ACC112 (cell line): ENCODE measurements at regions not wholly inside any gene's neighbourhood (a gene's known extent, or its start where the extent isn't known, plus 50 kb on each side); places are given as distances from the start of the nearest gene placed in this dataset.

Experiments used
- H2AFZ ChIP-seq: fragments of 200-600 bp; sonication (generic); one replicate; pipeline ENCODE4 v1.6.0; 2017; ENCODE audit warnings: antibody characterized with exemption, low read length; ENCODE audit not compliant: unreplicated experiment
- H3K27ac ChIP-seq: fragments of 200-600 bp; sonication (generic); 2 replicates; pipeline ENCODE4 v1.5.1; 2014; ENCODE audit warnings: low read depth, mild to moderate bottlenecking, antibody characterized with exemption, low read length, moderate library complexity
- H3K27me3 ChIP-seq: fragments of 200-600 bp; sonication (generic); 2 replicates; pipeline ENCODE4 v1.6.1; 2014; ENCODE audit warnings: mild to moderate bottlenecking, antibody characterized with exemption, low read length, moderate library complexity, mixed read lengths; ENCODE audit not compliant: insufficient read depth
- H3K36me3 ChIP-seq: fragments of 200-600 bp; sonication (generic); 2 replicates; pipeline ENCODE4 v1.6.1; 2016; ENCODE audit warnings: mild to moderate bottlenecking, antibody characterized with exemption, low read length, moderate library complexity, mixed read lengths; ENCODE audit not compliant: insufficient read depth
- H3K4me1 ChIP-seq: fragments of 200-600 bp; sonication (generic); one replicate; pipeline ENCODE4 v1.6.1; 2016; ENCODE audit warnings: low read length, mixed read lengths; ENCODE audit not compliant: insufficient read depth, unreplicated experiment, control insufficient read depth
- H3K4me3 ChIP-seq: fragments of 200-600 bp; sonication (generic); 2 replicates; pipeline ENCODE4 v1.5.1; 2014; ENCODE audit warnings: mild to moderate bottlenecking, low read depth, low read length
- H3K79me2 ChIP-seq: fragments of 200-600 bp; sonication (generic); one replicate; pipeline ENCODE4 v1.6.0; 2016; ENCODE audit warnings: low read length; ENCODE audit not compliant: control insufficient read depth, unreplicated experiment, insufficient read depth

- Histone ChIP-seq H3K36me3 (no peaks in the 10 kb centered on the region), H3K27ac (no peak overlapping the region), H3K4me1 (no peaks in the 10 kb centered on the region), H3K4me3 (no peak overlapping the region), H3K27me3 (no peaks in the 10 kb centered on the region), H3K79me2 (no peaks in the 10 kb centered on the region), H2AFZ (no peak overlapping the region)
Observed at GRCh38 chr1:239322369-239322768, 64.0 kb upstream of the CHRM3 start.

GRCh38 chr1:239321877-239322276 lies 64.5 kb upstream of the CHRM3 start:
- H3K36me3 ChIP-seq: no peaks in the 10 kb centered on the region
- no peaks in the 10 kb centered on the region for H3K4me1 ChIP-seq
- H2AFZ ChIP-seq: no peak overlapping the region
- H3K79me2 ChIP-seq: no peaks in the 10 kb centered on the region
- H3K27me3 ChIP-seq: no peaks in the 10 kb centered on the region
- no peak overlapping the region for H3K27ac ChIP-seq
- H3K4me3 ChIP-seq: no peak overlapping the region

- no peaks in the 10 kb centered on the region for H3K27me3 ChIP-seq
- no peak overlapping the region for H2AFZ ChIP-seq
- no peaks in the 10 kb centered on the region for H3K79me2 ChIP-seq
- H3K4me1 ChIP-seq: no peaks in the 10 kb centered on the region
- no peak overlapping the region for H3K4me3 ChIP-seq
- no peak overlapping the region for H3K27ac ChIP-seq
- no peaks in the 10 kb centered on the region for H3K36me3 ChIP-seq
Observed at GRCh38 chr1:239317948-239318347, 68.4 kb upstream of the CHRM3 start.

GRCh38 chr1:239315631-239316217 lies 70.6 kb upstream of the CHRM3 start:
- H3K79me2 ChIP-seq: no peaks in the 10 kb centered on the region
- H2AFZ ChIP-seq: no peak overlapping the region
- no peak overlapping the region for H3K27ac ChIP-seq
- H3K36me3 ChIP-seq: no peaks in the 10 kb centered on the region
- H3K4me3 ChIP-seq: no peak overlapping the region
- no peaks in the 10 kb centered on the region for H3K27me3 ChIP-seq
- no peaks in the 10 kb centered on the region for H3K4me1 ChIP-seq

GRCh38 chr1:239311331-239311730 lies 75.0 kb upstream of the CHRM3 start:
- Histone ChIP-seq H3K27ac (no peak overlapping the region), H3K36me3 (no peaks in the 10 kb centered on the region), H3K27me3 (no peaks in the 10 kb centered on the region), H2AFZ (no peak overlapping the region), H3K4me1 (no peaks in the 10 kb centered on the region), H3K4me3 (no peak overlapping the region), H3K79me2 (no peaks in the 10 kb centered on the region)

GRCh38 chr1:239308701-239309333 lies 77.6 kb upstream of the CHRM3 start:
- H3K4me1 ChIP-seq: no peaks in the 10 kb centered on the region
- no peaks in the 10 kb centered on the region for H3K79me2 ChIP-seq
- H3K27me3 ChIP-seq: no peaks in the 10 kb centered on the region
- no peak overlapping the region for H3K4me3 ChIP-seq
- no peak overlapping the region for H3K27ac ChIP-seq
- H2AFZ ChIP-seq: no peak overlapping the region
- no peaks in the 10 kb centered on the region for H3K36me3 ChIP-seq

- H3K36me3 ChIP-seq: no peaks in the 10 kb centered on the region
Observed at GRCh38 chr1:239307886-239308285, 78.5 kb upstream of the CHRM3 start.

GRCh38 chr1:239306426-239306825 lies 79.9 kb upstream of the CHRM3 start:
- Histone ChIP-seq H2AFZ (no peak overlapping the region), H3K27me3 (no peaks in the 10 kb centered on the region), H3K4me3 (no peak overlapping the region), H3K36me3 (no peaks in the 10 kb centered on the region), H3K4me1 (no peaks in the 10 kb centered on the region), H3K27ac (no peak overlapping the region), H3K79me2 (no peaks in the 10 kb centered on the region)

More at GRCh38 chr1:239307886-239308285, 78.5 kb upstream of the CHRM3 start:
- no peak overlapping the region for H2AFZ ChIP-seq
- no peaks in the 10 kb centered on the region for H3K4me1 ChIP-seq
- H3K27me3 ChIP-seq: no peaks in the 10 kb centered on the region
- H3K4me3 ChIP-seq: no peak overlapping the region
- no peaks in the 10 kb centered on the region for H3K79me2 ChIP-seq
- no peak overlapping the region for H3K27ac ChIP-seq

GRCh38 chr1:239303289-239303688 lies 83.1 kb upstream of the CHRM3 start:
- Histone ChIP-seq H3K27ac (no peak overlapping the region), H3K36me3 (no peaks in the 10 kb centered on the region), H3K4me3 (no peak overlapping the region), H3K4me1 (no peaks in the 10 kb centered on the region), H3K27me3 (no peaks in the 10 kb centered on the region), H3K79me2 (no peaks in the 10 kb centered on the region), H2AFZ (no peak overlapping the region)

GRCh38 chr1:239302696-239303095 lies 83.7 kb upstream of the CHRM3 start:
- no peaks in the 10 kb centered on the region for H3K4me1 ChIP-seq
- H3K4me3 ChIP-seq: no peak overlapping the region
- H2AFZ ChIP-seq: no peak overlapping the region
- H3K79me2 ChIP-seq: no peaks in the 10 kb centered on the region
- H3K27ac ChIP-seq: no peak overlapping the region
- H3K27me3 ChIP-seq: no peaks in the 10 kb centered on the region
- no peaks in the 10 kb centered on the region for H3K36me3 ChIP-seq

- Histone ChIP-seq H3K79me2 (no peaks in the 10 kb centered on the region), H3K36me3 (no peaks in the 10 kb centered on the region), H2AFZ (no peak overlapping the region), H3K27ac (no peak overlapping the region), H3K4me3 (no peak overlapping the region), H3K27me3 (no peaks in the 10 kb centered on the region), H3K4me1 (no peaks in the 10 kb centered on the region)
Observed at GRCh38 chr1:239301251-239301650, 85.1 kb upstream of the CHRM3 start.
